Heart left ventricle (tissue), 16 donors: ENCODE measurements at regions not wholly inside any gene's neighbourhood (a gene's known extent, or its start where the extent isn't known, plus 50 kb on each side); places are given as distances from the start of the nearest gene placed in this dataset.
A peak's percentile ranks its signal among the peaks of the same experiment; 100 is the strongest.

Experiments used
- ATAC-seq, 4 donors: fragments of 200-7000 bp; cut with Tn5 transposase; one replicate each; pipeline ENCODE4 v1.9.1; 2020 to 2022; ENCODE audit warnings: moderate library complexity in 4 of 4, mild to moderate bottlenecking in 3 of 4, moderate number of reproducible peaks in 1 of 4
- DNase-seq, 5 donors: peaks; one replicate each; pipeline ENCODE4 v3.0.0-alpha.2; 2020
- H3K27ac ChIP-seq, 12 donors: fragments of 200-600 bp; sonication (generic) in 4 of 12; one replicate each; pipeline versions ENCODE4 v1.5.0 to v1.8.0; 2016 to 2022; ENCODE audit warnings: mild to moderate bottlenecking in 2 of 12
- H3K27me3 ChIP-seq, 9 donors: fragments of 200-600 bp; sonication (generic) in 2 of 9; one replicate each; pipeline versions ENCODE4 v1.5.1 to v1.8.0; 2016 to 2022; ENCODE audit warnings: mild to moderate bottlenecking in 3 of 9
- H3K36me3 ChIP-seq, 9 donors: fragments of 200-600 bp; sonication (generic) in 2 of 9; one replicate each; pipeline versions ENCODE4 v1.5.0 to v1.8.0; 2018 to 2022; ENCODE audit warnings: mild to moderate bottlenecking in 2 of 9
- H3K4me1 ChIP-seq, 12 donors: fragments of 200-600 bp; sonication (generic) in 4 of 12; one replicate each; pipeline versions ENCODE4 v1.5.0 to v1.8.0; 2016 to 2022; ENCODE audit warnings: mild to moderate bottlenecking in 3 of 12
- H3K4me3 ChIP-seq, 12 donors: fragments of 200-600 bp; sonication (generic) in 4 of 12; one replicate each; pipeline versions ENCODE4 v1.5.0 to v1.8.0; 2017 to 2022; ENCODE audit warnings: mild to moderate bottlenecking in 9 of 12, moderate library complexity in 4 of 12
- H3K9me3 ChIP-seq, 12 donors: fragments of 200-600 bp; sonication (generic) in 4 of 12; one replicate each; pipeline versions ENCODE4 v1.5.0 to v1.8.0; 2016 to 2022; ENCODE audit warnings: mild to moderate bottlenecking in 1 of 12
- CTCF ChIP-seq, 12 donors: fragments of 200-600 bp; sonication (generic) in 4 of 12; IDR thresholded peaks; one replicate each; pipeline versions ENCODE4 v1.5.0 to v1.8.0; 2018 to 2022; ENCODE audit warnings: antibody characterized with exemption in 12 of 12, mild to moderate bottlenecking in 5 of 12
- POLR2A ChIP-seq, 2 donors: fragments of 450-650 bp; IDR thresholded peaks; one replicate each; pipeline ENCODE4 v1.6.1; 2017; ENCODE audit warnings: antibody characterized with exemption in 2 of 2, mild to moderate bottlenecking in 2 of 2, moderate library complexity in 2 of 2
- WGBS, 4 donors: extraction: QIAGEN DNeasy Blood & Tissue Kit in 2 of 4; methylation state at CpG; one replicate each; pipeline versions ENCODE4 v1.1.5 to v1.1.7; 2013 to 2018; 5-methylcytosine and 5-hydroxymethylcytosine counted together
- intact Hi-C, 10 donors: fragments of 100-400 bp; cut with DNase I; formaldehyde crosslinking; loops; one replicate each; pipeline versions ENCODE4 v1.11.1 to v1.14.2; 2022
- donor health status: ischemic (EF 13 %, LVEDD 7.1; RV severe dilation, severe dysfunction).
- donor health status: healthy with polysubstance abuse.
- donor health status: DM: no; HTN: yes; CAD: no.
- donor health status: DM: no; HTN: no; CAD: no.
- donor health status: ischemic (EF 25% LVEDD 6.9; RV normal size, moderate dysfunction).
- donor health status: ischemic (EF 25% LVEDD 5.7; RV mildly dilated, moderate dysfunction).
- donor health status: healthy.
- donor health status: DM: yes; HTN: yes; CAD: no.
- donor health status: ischemic (EF 35%, LVEDD 5.7; RV mildly dilated, moderate dysfunction).
- donor health status: nonischemic (EF 11% LVEDD 7.7; RV severe dilation, severe dysfunction).
- donor health status: DM: yes; HTN: yes; CAD: no.
- donor health status: PGD.
- donor health status: ischemic (EF 29% LVEDD 5.4; RV normal size, mild dysfunction).
- donor health status: nonischemic (EF 23%, LVEDD 6.1; RV moderate dilation, normal function).

- H3K4me1 ChIP-seq: no peaks in the 10 kb centered on the region
- intact Hi-C loops: no loop called here
- ATAC-seq (no peak), DNase-seq (no peak)
- TF ChIP-seq CTCF (IDR thresholded peaks at IDR 0.05) (no peak), POLR2A (IDR thresholded peaks at IDR 0.05) (no peak)
- no peak overlapping the region for H3K4me3 ChIP-seq
- peaks cover 0 to 5% (median 0%) of the 10 kb centered on the region in 9 donors for H3K36me3 ChIP-seq
- no peak overlapping the region for H3K27ac ChIP-seq
- no peaks in the 10 kb centered on the region for H3K9me3 ChIP-seq
- 94 to 97% (median 95%) methylated on average over 1 of the region's 1 CpG for WGBS, 4 donors
- no peaks in the 10 kb centered on the region for H3K27me3 ChIP-seq
Measured at GRCh38 chr9:109948453-109948852, 168.5 kb downstream of the PALM2AKAP2 start.

GRCh38 chr9:109950710-109951443 lies 170.9 kb downstream of the PALM2AKAP2 start:
- ATAC-seq: peak in 2 of 4 donors; percentile 20 to 34
- Histone ChIP-seq H3K4me1 (peaks cover 0 to 6% (median 0%) of the 10 kb centered on the region in 12 donors), H3K27ac (no peak overlapping the region), H3K9me3 (no peaks in the 10 kb centered on the region), H3K36me3 (no peaks in the 10 kb centered on the region), H3K4me3 (no peak overlapping the region), H3K27me3 (no peaks in the 10 kb centered on the region)
- no peak for DNase-seq
- WGBS, 4 donors: 81 to 85% (median 83%) methylated on average over 7 of the region's 7 CpGs
- TF ChIP-seq CTCF (IDR thresholded peaks at IDR 0.05) (no peak), POLR2A (IDR thresholded peaks at IDR 0.05) (no peak)
- intact Hi-C loops: loop anchor here in 1 of 10 donors (5.0 kb wide), 1 partner anchor 49 kb away; no protein-coding TSS in a partner anchor

GRCh38 chr9:109953300-109953699 lies 173.3 kb downstream of the PALM2AKAP2 start:
- H3K36me3 ChIP-seq: no peaks in the 10 kb centered on the region
- H3K9me3 ChIP-seq: no peaks in the 10 kb centered on the region
- DNase-seq (no peak), ATAC-seq (no peak)
- H3K4me3 ChIP-seq: no peak overlapping the region
- WGBS, 4 donors: 83 to 88% (median 86%) methylated on average over 5 of the region's 5 CpGs
- no peak for TF ChIP-seq CTCF (IDR thresholded peaks at IDR 0.05)
- TF ChIP-seq POLR2A (IDR thresholded peaks at IDR 0.05): no peak
- H3K4me1 ChIP-seq: peaks cover 0 to 25% (median 9%) of the 10 kb centered on the region in 12 donors
- no peak overlapping the region for H3K27ac ChIP-seq
- intact Hi-C loops: loop anchor here in 1 of 10 donors (5.0 kb wide), 1 partner anchor 51 kb away; no protein-coding TSS in a partner anchor
- no peaks in the 10 kb centered on the region for H3K27me3 ChIP-seq

- Histone ChIP-seq H3K4me3 (no peak overlapping the region), H3K4me1 (peaks cover 0 to 25% (median 9%) of the 10 kb centered on the region in 12 donors), H3K27ac (no peak overlapping the region), H3K27me3 (no peaks in the 10 kb centered on the region), H3K36me3 (no peaks in the 10 kb centered on the region), H3K9me3 (no peaks in the 10 kb centered on the region)
- TF ChIP-seq CTCF (IDR thresholded peaks at IDR 0.05) (peak in 3 of 12 donors; percentile 11 to 23 (median 17)), POLR2A (IDR thresholded peaks at IDR 0.05) (no peak)
- no peak for DNase-seq
- intact Hi-C loops: loop anchor here in 1 of 10 donors (5.0 kb wide), 1 partner anchor 52 kb away; no protein-coding TSS in a partner anchor
- no peak for ATAC-seq
- WGBS, 4 donors: 91 to 97% (median 95%) methylated on average over 3 of the region's 3 CpGs
Measured at GRCh38 chr9:109953813-109954497, 174.0 kb downstream of the PALM2AKAP2 start.
